ENCODE measurements at regions not wholly inside any gene's neighbourhood (a gene's known extent, or its start where the extent isn't known, plus 50 kb on each side); places are given as distances from the start of the nearest gene placed in this dataset.
A peak's percentile ranks its signal among the peaks of the same experiment; 100 is the strongest.

GRCh38 chr12:93200291-93200917 is 177.3 kb upstream of the NUDT4 start:
- peak; percentile 40 for DNase-seq (ENCODE audit: low read depth)

GRCh38 chr12:93201990-93202389 is 175.7 kb upstream of the NUDT4 start:
- DNase-seq (ENCODE audit: low read depth), result no peak

- no peak for DNase-seq (ENCODE audit: low read depth)
These were observed 175.0 kb upstream of the NUDT4 start for GRCh38 chr12:93202688-93203087.

GRCh38 chr12:93203361-93203760 is 174.4 kb upstream of the NUDT4 start:
- DNase-seq (ENCODE audit: low read depth), result no peak

- no peak for DNase-seq (ENCODE audit: low read depth)
These were observed 172.8 kb upstream of the NUDT4 start for GRCh38 chr12:93204896-93205295.

- DNase-seq (ENCODE audit: low read depth), result no peak
These were observed 172.4 kb upstream of the NUDT4 start for GRCh38 chr12:93205361-93205760.

GRCh38 chr12:93208011-93208410 is 169.7 kb upstream of the NUDT4 start:
- DNase-seq (ENCODE audit: low read depth), result no peak

- DNase-seq (ENCODE audit: low read depth), result no peak
These were observed 163.0 kb upstream of the NUDT4 start for GRCh38 chr12:93214523-93215289.

GRCh38 chr12:93215290-93215678 is 162.4 kb upstream of the NUDT4 start:
- no peak for DNase-seq (ENCODE audit: low read depth)

- no peak for DNase-seq (ENCODE audit: low read depth)
These were observed 157.8 kb upstream of the NUDT4 start for GRCh38 chr12:93219947-93220346.

GRCh38 chr12:93221841-93222240 is 155.9 kb upstream of the NUDT4 start:
- DNase-seq (ENCODE audit: low read depth), result no peak

- DNase-seq (ENCODE audit: low read depth), result peak; percentile 36
These were observed 154.0 kb upstream of the NUDT4 start for GRCh38 chr12:93223440-93224426.

- DNase-seq (ENCODE audit: low read depth), result no peak
These were observed 152.6 kb upstream of the NUDT4 start for GRCh38 chr12:93225094-93225493.

GRCh38 chr12:93226361-93226760 is 151.4 kb upstream of the NUDT4 start:
- DNase-seq (ENCODE audit: low read depth), result no peak

- no peak for DNase-seq (ENCODE audit: low read depth)
These were observed 148.0 kb upstream of the NUDT4 start for GRCh38 chr12:93229494-93230325.

- no peak for DNase-seq (ENCODE audit: low read depth)
These were observed 147.4 kb upstream of the NUDT4 start for GRCh38 chr12:93230326-93230720.

- DNase-seq (ENCODE audit: low read depth), result no peak
These were observed 145.8 kb upstream of the NUDT4 start for GRCh38 chr12:93231938-93232337.

GRCh38 chr12:93234641-93235040 is 143.1 kb upstream of the NUDT4 start:
- DNase-seq (ENCODE audit: low read depth), result no peak

- no peak for DNase-seq (ENCODE audit: low read depth)
These were observed 141.8 kb upstream of the NUDT4 start for GRCh38 chr12:93235881-93236280.

GRCh38 chr12:93237235-93237915 is 140.3 kb upstream of the NUDT4 start:
- DNase-seq (ENCODE audit: low read depth), result peak; percentile 33

Measured in myocyte (in vitro differentiated cells).